DOHH2 (cell line): ENCODE measurements at regions not wholly inside any gene's neighbourhood (a gene's known extent, or its start where the extent isn't known, plus 50 kb on each side); places are given as distances from the start of the nearest gene placed in this dataset.

ENCODE experiments used
- EZH2phosphoT487 ChIP-seq: fragments of 200-600 bp; sonication (generic); IDR thresholded peaks from 2 replicates; pipeline ENCODE4 v1.6.1; 2017; ENCODE audit warnings: borderline replicate concordance, mild to moderate bottlenecking, antibody characterized with exemption, low read length, moderate library complexity, mixed read lengths
- TF ChIP-seq, protein P1 (sequence below): fragments of 200-600 bp; sonication (generic); IDR thresholded peaks from one replicate; pipeline ENCODE4 v1.5.1; 2014; ENCODE audit warnings: antibody characterized with exemption, mild to moderate bottlenecking, low read depth, low read length; ENCODE audit not compliant: poor library complexity, severe bottlenecking

DNA sequence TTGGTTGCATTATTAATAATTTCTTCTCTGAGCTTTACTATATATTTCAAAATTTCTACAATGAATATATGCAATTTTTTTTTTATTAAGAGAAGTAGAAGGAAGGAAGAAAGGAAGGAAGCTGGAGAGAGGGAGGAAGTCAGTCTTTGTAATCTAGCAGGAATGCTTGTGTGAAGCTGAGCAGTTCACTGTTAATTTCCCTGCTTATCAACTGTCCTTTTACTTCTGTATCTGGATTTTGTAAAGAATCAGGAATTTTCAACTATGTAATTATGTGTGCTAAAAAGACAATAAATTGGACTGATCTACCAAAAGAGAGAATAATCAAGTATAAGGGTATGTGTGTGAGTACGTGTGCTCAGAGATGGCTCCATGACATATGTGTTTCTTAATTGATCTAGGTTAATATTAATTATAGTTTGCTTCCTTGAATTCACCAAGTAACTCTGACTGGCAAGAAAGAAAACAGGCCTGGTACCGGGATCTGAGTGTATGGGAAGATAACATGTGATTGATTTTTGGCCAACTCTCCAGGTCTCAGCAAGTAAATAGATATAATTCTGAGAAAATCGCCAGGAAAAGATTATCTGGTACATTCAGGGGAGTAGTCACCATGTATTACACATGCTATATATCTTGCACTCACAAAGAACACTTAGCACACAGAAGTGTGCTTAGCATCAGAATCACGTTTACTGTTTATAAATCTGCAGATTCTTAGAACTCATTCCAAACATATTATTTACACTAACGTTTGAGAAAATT is 1758.8 kb upstream of the WWC1 start:
- TF ChIP-seq, protein P1, sequence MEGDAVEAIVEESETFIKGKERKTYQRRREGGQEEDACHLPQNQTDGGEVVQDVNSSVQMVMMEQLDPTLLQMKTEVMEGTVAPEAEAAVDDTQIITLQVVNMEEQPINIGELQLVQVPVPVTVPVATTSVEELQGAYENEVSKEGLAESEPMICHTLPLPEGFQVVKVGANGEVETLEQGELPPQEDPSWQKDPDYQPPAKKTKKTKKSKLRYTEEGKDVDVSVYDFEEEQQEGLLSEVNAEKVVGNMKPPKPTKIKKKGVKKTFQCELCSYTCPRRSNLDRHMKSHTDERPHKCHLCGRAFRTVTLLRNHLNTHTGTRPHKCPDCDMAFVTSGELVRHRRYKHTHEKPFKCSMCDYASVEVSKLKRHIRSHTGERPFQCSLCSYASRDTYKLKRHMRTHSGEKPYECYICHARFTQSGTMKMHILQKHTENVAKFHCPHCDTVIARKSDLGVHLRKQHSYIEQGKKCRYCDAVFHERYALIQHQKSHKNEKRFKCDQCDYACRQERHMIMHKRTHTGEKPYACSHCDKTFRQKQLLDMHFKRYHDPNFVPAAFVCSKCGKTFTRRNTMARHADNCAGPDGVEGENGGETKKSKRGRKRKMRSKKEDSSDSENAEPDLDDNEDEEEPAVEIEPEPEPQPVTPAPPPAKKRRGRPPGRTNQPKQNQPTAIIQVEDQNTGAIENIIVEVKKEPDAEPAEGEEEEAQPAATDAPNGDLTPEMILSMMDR: no peak
- no peak for TF ChIP-seq EZH2phosphoT487
